ENCODE measurements at regions not wholly inside any gene's neighbourhood (a gene's known extent, or its start where the extent isn't known, plus 50 kb on each side); places are given as distances from the start of the nearest gene placed in this dataset.

DNA sequence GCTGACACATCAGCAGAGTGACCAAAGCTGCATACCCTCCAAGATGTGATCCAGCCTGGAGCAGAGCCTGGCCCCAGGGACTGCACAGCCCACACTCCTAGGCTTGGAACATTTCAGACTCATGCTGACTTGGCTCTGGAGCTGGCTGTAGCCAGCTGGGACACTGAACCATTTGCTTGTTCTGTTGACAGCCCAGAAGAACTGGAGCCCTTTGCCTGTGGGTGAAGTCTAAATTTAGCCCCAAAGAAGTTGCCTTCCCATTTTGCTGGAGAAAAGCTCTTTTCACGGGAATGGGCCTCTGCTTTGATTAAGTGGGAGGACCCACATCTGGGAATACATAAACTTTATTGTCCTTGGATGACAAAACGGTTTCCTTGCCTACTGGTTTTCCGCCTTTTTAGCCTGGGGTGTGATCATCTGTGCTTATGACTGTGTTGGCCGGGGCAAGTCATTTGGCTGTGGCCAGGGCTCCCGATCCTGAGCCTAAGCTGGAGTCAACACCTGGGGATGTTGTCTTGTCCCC is 186.2 kb upstream of the BMPER start:
- no peaks in the 10 kb centered on the region for H3K27me3 ChIP-seq (replicated peaks in 1 of 4; ENCODE audit: control extremely low read depth in 1 of 4, control insufficient read depth in 3 of 4, insufficient read depth in 4 of 4, low read length in 3 of 4)
- Mint-ChIP-seq H3K4me1 (no peaks in the 10 kb centered on the region), H3K27ac (no peak overlapping the region), H3K4me3 (no peak overlapping the region), H3K9me3 (ENCODE audit: insufficient read depth) (no peaks in the 10 kb centered on the region), H3K27me3 (peaks cover 10% of the 10 kb centered on the region)
- H3K4me1 ChIP-seq (ENCODE audit: control insufficient read depth in 2 of 2, insufficient read depth in 2 of 2, low read length in 2 of 2), result no peaks in the 10 kb centered on the region
- no peaks in the 10 kb centered on the region for H3K36me3 ChIP-seq (replicated peaks in 1 of 2; ENCODE audit: control extremely low read depth in 1 of 2, control insufficient read depth in 1 of 2, extremely low read depth in 1 of 2, insufficient read depth in 2 of 2, low read length in 1 of 2)
- no peak overlapping the region for H3K27ac ChIP-seq (ENCODE audit: low read length in 2 of 2)
- H3K9me3 ChIP-seq (ENCODE audit: control extremely low read depth in 1 of 3, control insufficient read depth in 2 of 3, insufficient read depth in 1 of 3, low read length in 2 of 3), result no peaks in the 10 kb centered on the region
- ATAC-seq (ENCODE audit: low read depth) (no peak), DNase-seq (no peak)
- intact Hi-C loops (cut with micrococcal nuclease), result no loop called here
- ChIA-PET POLR2A (no interaction called here), CTCF (no interaction called here)
- H3K9ac ChIP-seq (ENCODE audit: low read length), result no peak overlapping the region
- H3K4me3 ChIP-seq (ENCODE audit: control extremely low read depth in 1 of 5, extremely low read depth in 1 of 5, insufficient read depth in 1 of 5, low read depth in 2 of 5, low read length in 4 of 5), result no peak overlapping the region
- no peaks in the 10 kb centered on the region for H3K79me2 ChIP-seq (ENCODE audit: control insufficient read depth, insufficient read depth, low read length)
- no peaks in the 10 kb centered on the region for H4K20me1 ChIP-seq (ENCODE audit: control insufficient read depth, insufficient read depth, low read length, poor library complexity, severe bottlenecking)
- 94% methylated on average over 4 of the region's 5 CpGs for WGBS (ENCODE audit: insufficient coverage)
- H3K4me2 ChIP-seq (replicated peaks; ENCODE audit: low read depth, low read length, poor library complexity, severe bottlenecking), result no peak overlapping the region
- no peak for TF ChIP-seq EZH2 (IDR thresholded peaks at IDR 0.05; ENCODE audit: borderline replicate concordance, insufficient read depth, low read depth, low read length, poor library complexity, severe bottlenecking)
- TF ChIP-seq, protein P1, sequence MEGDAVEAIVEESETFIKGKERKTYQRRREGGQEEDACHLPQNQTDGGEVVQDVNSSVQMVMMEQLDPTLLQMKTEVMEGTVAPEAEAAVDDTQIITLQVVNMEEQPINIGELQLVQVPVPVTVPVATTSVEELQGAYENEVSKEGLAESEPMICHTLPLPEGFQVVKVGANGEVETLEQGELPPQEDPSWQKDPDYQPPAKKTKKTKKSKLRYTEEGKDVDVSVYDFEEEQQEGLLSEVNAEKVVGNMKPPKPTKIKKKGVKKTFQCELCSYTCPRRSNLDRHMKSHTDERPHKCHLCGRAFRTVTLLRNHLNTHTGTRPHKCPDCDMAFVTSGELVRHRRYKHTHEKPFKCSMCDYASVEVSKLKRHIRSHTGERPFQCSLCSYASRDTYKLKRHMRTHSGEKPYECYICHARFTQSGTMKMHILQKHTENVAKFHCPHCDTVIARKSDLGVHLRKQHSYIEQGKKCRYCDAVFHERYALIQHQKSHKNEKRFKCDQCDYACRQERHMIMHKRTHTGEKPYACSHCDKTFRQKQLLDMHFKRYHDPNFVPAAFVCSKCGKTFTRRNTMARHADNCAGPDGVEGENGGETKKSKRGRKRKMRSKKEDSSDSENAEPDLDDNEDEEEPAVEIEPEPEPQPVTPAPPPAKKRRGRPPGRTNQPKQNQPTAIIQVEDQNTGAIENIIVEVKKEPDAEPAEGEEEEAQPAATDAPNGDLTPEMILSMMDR (IDR thresholded peaks at IDR 0.05), result no peak
- H2AFZ ChIP-seq (ENCODE audit: insufficient read depth, low read depth, low read length, poor library complexity, severe bottlenecking), result no peak overlapping the region

DNA sequence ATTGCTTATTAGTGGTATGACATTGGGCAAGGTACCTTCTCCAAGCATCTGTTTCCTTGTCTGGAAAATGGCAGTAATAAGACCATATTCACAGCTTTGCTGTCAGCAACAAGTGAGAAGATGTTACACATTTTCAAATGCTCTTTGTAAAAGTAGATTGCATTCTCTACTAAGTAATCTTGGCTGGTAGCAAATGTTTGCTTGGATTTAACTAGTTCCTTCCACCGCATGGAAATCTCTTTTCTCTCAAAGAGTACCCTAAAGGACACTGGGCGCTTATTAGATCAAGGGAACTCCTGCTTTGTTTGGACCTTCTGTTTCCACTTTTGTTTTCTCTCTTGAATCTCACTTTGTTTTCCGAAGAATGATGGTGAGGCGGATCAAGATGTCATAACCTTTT is 185.2 kb upstream of the BMPER start:
- ATAC-seq (ENCODE audit: low read depth) (no peak), DNase-seq (no peak)
- intact Hi-C loops (cut with micrococcal nuclease), result no loop called here
- no peak overlapping the region for H3K4me2 ChIP-seq (replicated peaks; ENCODE audit: low read depth, low read length, poor library complexity, severe bottlenecking)
- no peak overlapping the region for H3K27ac ChIP-seq (ENCODE audit: low read length in 2 of 2)
- H3K4me3 ChIP-seq (ENCODE audit: control extremely low read depth in 1 of 5, extremely low read depth in 1 of 5, insufficient read depth in 1 of 5, low read depth in 2 of 5, low read length in 4 of 5), result no peak overlapping the region
- H2AFZ ChIP-seq (ENCODE audit: insufficient read depth, low read depth, low read length, poor library complexity, severe bottlenecking), result no peak overlapping the region
- Mint-ChIP-seq H3K27me3 (peaks cover 6% of the 10 kb centered on the region), H3K9me3 (ENCODE audit: insufficient read depth) (no peaks in the 10 kb centered on the region), H3K4me1 (no peaks in the 10 kb centered on the region), H3K27ac (no peak overlapping the region), H3K4me3 (no peak overlapping the region)
- ChIA-PET POLR2A (no interaction called here), CTCF (no interaction called here)
- H3K36me3 ChIP-seq (replicated peaks in 1 of 2; ENCODE audit: control extremely low read depth in 1 of 2, control insufficient read depth in 1 of 2, extremely low read depth in 1 of 2, insufficient read depth in 2 of 2, low read length in 1 of 2), result no peaks in the 10 kb centered on the region
- no peaks in the 10 kb centered on the region for H3K9me3 ChIP-seq (ENCODE audit: control extremely low read depth in 1 of 3, control insufficient read depth in 2 of 3, insufficient read depth in 1 of 3, low read length in 2 of 3)
- no peak overlapping the region for H3K9ac ChIP-seq (ENCODE audit: low read length)
- H4K20me1 ChIP-seq (ENCODE audit: control insufficient read depth, insufficient read depth, low read length, poor library complexity, severe bottlenecking), result no peaks in the 10 kb centered on the region
- no peaks in the 10 kb centered on the region for H3K4me1 ChIP-seq (ENCODE audit: control insufficient read depth in 2 of 2, insufficient read depth in 2 of 2, low read length in 2 of 2)
- 100% methylated on average over 1 of the region's 4 CpGs for WGBS (ENCODE audit: insufficient coverage)
- no peaks in the 10 kb centered on the region for H3K79me2 ChIP-seq (ENCODE audit: control insufficient read depth, insufficient read depth, low read length)
- TF ChIP-seq, protein P1 (IDR thresholded peaks at IDR 0.05), result no peak
- TF ChIP-seq EZH2 (IDR thresholded peaks at IDR 0.05; ENCODE audit: borderline replicate concordance, insufficient read depth, low read depth, low read length, poor library complexity, severe bottlenecking), result no peak
- no peaks in the 10 kb centered on the region for H3K27me3 ChIP-seq (replicated peaks in 1 of 4; ENCODE audit: control extremely low read depth in 1 of 4, control insufficient read depth in 3 of 4, insufficient read depth in 4 of 4, low read length in 3 of 4)
